Esophagus squamous epithelium (tissue), 4 donors: ENCODE measurements at regions not wholly inside any gene's neighbourhood (a gene's known extent, or its start where the extent isn't known, plus 50 kb on each side); places are given as distances from the start of the nearest gene placed in this dataset.

Source experiments
- CTCF ChIP-seq, 6 experiments: fragments of 450-650 bp in 4 of 6; fragments of 200-600 bp in 2 of 6; sonication (generic) in 2 of 6; IDR thresholded peaks; one replicate each; pipeline ENCODE4 v1.5.1; 2016 to 2019; ENCODE audit warnings: antibody characterized with exemption in 6 of 6, mild to moderate bottlenecking in 4 of 6, moderate library complexity in 4 of 6
- POLR2A ChIP-seq, 4 donors: fragments of 450-650 bp; IDR thresholded peaks; one replicate each; pipeline ENCODE4 v1.6.1; 2017; ENCODE audit warnings: antibody characterized with exemption in 4 of 4, mild to moderate bottlenecking in 4 of 4, moderate library complexity in 3 of 4

- TF ChIP-seq CTCF (IDR thresholded peaks at IDR 0.05) (no peak), POLR2A (IDR thresholded peaks at IDR 0.05) (no peak)
Measured at GRCh38 chr2:183291436-183291835, 167.2 kb downstream of the NUP35 start.
